ENCODE measurements at regions not wholly inside any gene's neighbourhood (a gene's known extent, or its start where the extent isn't known, plus 50 kb on each side); places are given as distances from the start of the nearest gene placed in this dataset.

- no peak for TF ChIP-seq CTCF (IDR thresholded peaks at IDR 0.05; ENCODE audit: insufficient read depth, low read depth, low read length, missing control alignments)
- H3K4me3 ChIP-seq (ENCODE audit: low read depth, low read length): no peak overlapping the region
- DNase-seq (ENCODE audit: low read depth): no peak
Measured at GRCh38 chr12:91920276-91920675, 225.4 kb downstream of the BTG1 start.

- TF ChIP-seq CTCF (IDR thresholded peaks at IDR 0.05; ENCODE audit: insufficient read depth, low read depth, low read length, missing control alignments): no peak
- DNase-seq (ENCODE audit: low read depth): no peak
- H3K4me3 ChIP-seq (ENCODE audit: low read depth, low read length): no peak overlapping the region
Measured at GRCh38 chr12:91918431-91918830, 227.2 kb downstream of the BTG1 start.

GRCh38 chr12:91914701-91915100 is 230.9 kb downstream of the BTG1 start:
- H3K4me3 ChIP-seq (ENCODE audit: low read depth, low read length): no peak overlapping the region
- no peak for TF ChIP-seq CTCF (IDR thresholded peaks at IDR 0.05; ENCODE audit: insufficient read depth, low read depth, low read length, missing control alignments)
- no peak for DNase-seq (ENCODE audit: low read depth)

- no peak for DNase-seq (ENCODE audit: low read depth)
- no peak for TF ChIP-seq CTCF (IDR thresholded peaks at IDR 0.05; ENCODE audit: insufficient read depth, low read depth, low read length, missing control alignments)
- no peak overlapping the region for H3K4me3 ChIP-seq (ENCODE audit: low read depth, low read length)
Measured at GRCh38 chr12:91913651-91914050, 232.0 kb downstream of the BTG1 start.

GRCh38 chr12:91913124-91913523 is 232.5 kb downstream of the BTG1 start:
- no peak for DNase-seq (ENCODE audit: low read depth)
- no peak for TF ChIP-seq CTCF (IDR thresholded peaks at IDR 0.05; ENCODE audit: insufficient read depth, low read depth, low read length, missing control alignments)
- H3K4me3 ChIP-seq (ENCODE audit: low read depth, low read length): no peak overlapping the region

GRCh38 chr12:91912178-91912577 is 233.5 kb downstream of the BTG1 start:
- no peak overlapping the region for H3K4me3 ChIP-seq (ENCODE audit: low read depth, low read length)
- no peak for TF ChIP-seq CTCF (IDR thresholded peaks at IDR 0.05; ENCODE audit: insufficient read depth, low read depth, low read length, missing control alignments)
- no peak for DNase-seq (ENCODE audit: low read depth)

GRCh38 chr12:91910871-91911388 is 234.7 kb downstream of the BTG1 start:
- TF ChIP-seq CTCF (IDR thresholded peaks at IDR 0.05; ENCODE audit: insufficient read depth, low read depth, low read length, missing control alignments): no peak
- H3K4me3 ChIP-seq (ENCODE audit: low read depth, low read length): no peak overlapping the region
- no peak for DNase-seq (ENCODE audit: low read depth)
